ENCODE measurements at regions not wholly inside any gene's neighbourhood (a gene's known extent, or its start where the extent isn't known, plus 50 kb on each side); places are given as distances from the start of the nearest gene placed in this dataset.

GRCh38 chr5:143586781-143587362, 183.4 kb upstream of the NR3C1 start:
- no peak for TF ChIP-seq TARDBP (IDR thresholded peaks at IDR 0.05)
- TF ChIP-seq PKNOX1 (IDR thresholded peaks at IDR 0.05), result no peak
- no peak for TF ChIP-seq FOXM1 (IDR thresholded peaks at IDR 0.05; ENCODE audit: borderline replicate concordance)
- TF ChIP-seq SP1 (IDR thresholded peaks at IDR 0.05), result no peak
- TF ChIP-seq ARNT (IDR thresholded peaks at IDR 0.05), result no peak
- no peak for TF ChIP-seq BHLHE40 (IDR thresholded peaks at IDR 0.05; ENCODE audit: borderline replicate concordance)
- no peak for TF ChIP-seq ELF4 (IDR thresholded peaks at IDR 0.05)
- no peak for TF ChIP-seq HDGF (IDR thresholded peaks at IDR 0.05; ENCODE audit: borderline replicate concordance)
- no peak for TF ChIP-seq NFRKB (IDR thresholded peaks at IDR 0.05)
- TF ChIP-seq ZNF384 (IDR thresholded peaks at IDR 0.05), result no peak
